SU-DHL-6 (cell line): ENCODE measurements at regions not wholly inside any gene's neighbourhood (a gene's known extent, or its start where the extent isn't known, plus 50 kb on each side); places are given as distances from the start of the nearest gene placed in this dataset.

Source experiments
- H2AFZ ChIP-seq: fragments of 200-600 bp; sonication (generic); 2 replicates; pipeline ENCODE4 v1.6.1; 2014; ENCODE audit warnings: low read depth, mild to moderate bottlenecking, moderate library complexity, mixed read lengths, antibody characterized with exemption, low read length; ENCODE audit not compliant: severe bottlenecking
- H3F3A ChIP-seq: fragments of 200-600 bp; shearing (Covaris generic); 2 replicates; pipeline ENCODE4 v1.6.0; 2016; ENCODE audit warnings: antibody characterized with exemption, mild to moderate bottlenecking; ENCODE audit not compliant: insufficient read depth
- H3K27ac ChIP-seq: fragments of 200-600 bp; sonication (generic); 2 replicates; pipeline ENCODE4 v1.5.1; 2016; ENCODE audit warnings: low read depth, mild to moderate bottlenecking, low read length, moderate library complexity, mixed read lengths
- H3K27me3 ChIP-seq: fragments of 200-600 bp; sonication (generic), shearing (Covaris generic); 2 replicates; pipeline ENCODE4 v1.6.0; 2014; ENCODE audit warnings: mild to moderate bottlenecking, low read length
- H3K36me3 ChIP-seq: fragments of 200-600 bp; sonication (generic); 2 replicates; pipeline ENCODE4 v1.6.1; 2014; ENCODE audit warnings: mild to moderate bottlenecking, low read length, mixed read lengths
- H3K4me2 ChIP-seq: fragments of 300-600, 200-600 bp; shearing (Covaris generic), sonication (generic); 2 replicates; pipeline ENCODE4 v1.6.0; 2014; ENCODE audit warnings: low read length, low read depth, mild to moderate bottlenecking; ENCODE audit not compliant: poor library complexity, severe bottlenecking
- H3K4me3 ChIP-seq: fragments of 200-600 bp; sonication (generic); 2 replicates; pipeline ENCODE4 v1.5.1; 2014; ENCODE audit warnings: antibody characterized with exemption, low read length, mild to moderate bottlenecking, mixed read lengths; ENCODE audit not compliant: insufficient read depth, poor library complexity, severe bottlenecking
- H3K79me2 ChIP-seq: fragments of 200-600 bp; sonication (generic); 2 replicates; pipeline ENCODE4 v1.6.1; 2014; ENCODE audit warnings: mild to moderate bottlenecking, low read length, moderate library complexity; ENCODE audit not compliant: insufficient read depth
- H3K9ac ChIP-seq: fragments of 200-600 bp; sonication (generic); 2 replicates; pipeline ENCODE4 v1.7.0; 2014; ENCODE audit warnings: mild to moderate bottlenecking, low read length
- H3K9me2 ChIP-seq: fragments of 200-600 bp; sonication (generic); replicated peaks from 2 replicates; pipeline ENCODE4 v1.6.1; 2014; ENCODE audit warnings: low read length; ENCODE audit not compliant: insufficient read depth
- H3K9me3 ChIP-seq: fragments of 200-600 bp; sonication (generic); 2 replicates; pipeline ENCODE4 v1.6.1; 2014; ENCODE audit warnings: low read length, mixed read lengths; ENCODE audit not compliant: insufficient read depth
- H4K20me1 ChIP-seq: fragments of 200-600 bp; sonication (generic); 2 replicates; pipeline ENCODE4 v1.6.1; 2014; ENCODE audit warnings: low read depth, mild to moderate bottlenecking, antibody characterized with exemption, low read length, moderate library complexity, mixed read lengths
- CTCF ChIP-seq: fragments of 200-600 bp; sonication (generic); IDR thresholded peaks from one replicate; pipeline ENCODE4 v1.5.1; 2017; ENCODE audit warnings: antibody characterized with exemption, mild to moderate bottlenecking, low read length, moderate library complexity; ENCODE audit not compliant: insufficient read depth, poor library complexity, severe bottlenecking
- EZH2phosphoT487 ChIP-seq: fragments of 200-600 bp; sonication (generic), shearing (Covaris generic); conservative IDR thresholded peaks from 2 replicates; pipeline ENCODE4 v1.6.1; 2018; ENCODE audit warnings: mild to moderate bottlenecking, antibody characterized with exemption, low read length, moderate library complexity, mixed read lengths

- H3K36me3 ChIP-seq, result no peaks in the 10 kb centered on the region
- H3K27ac ChIP-seq, result no peak overlapping the region
- no peaks in the 10 kb centered on the region for H3K9me3 ChIP-seq
- TF ChIP-seq EZH2phosphoT487 (no peak), CTCF (no peak)
- H3K79me2 ChIP-seq, result no peaks in the 10 kb centered on the region
- H3K27me3 ChIP-seq, result no peaks in the 10 kb centered on the region
- H4K20me1 ChIP-seq, result no peaks in the 10 kb centered on the region
- no peaks in the 10 kb centered on the region for H3F3A ChIP-seq
- no peak overlapping the region for H3K4me3 ChIP-seq
- H3K9me2 ChIP-seq, result no peaks in the 10 kb centered on the region
- H2AFZ ChIP-seq, result no peak overlapping the region
- H3K4me2 ChIP-seq, result no peak overlapping the region
- no peak overlapping the region for H3K9ac ChIP-seq
Measured at GRCh38 chr15:95758451-95758850, 572.0 kb upstream of the NR2F2 start.

- Histone ChIP-seq H3K79me2 (no peaks in the 10 kb centered on the region), H3F3A (no peaks in the 10 kb centered on the region), H4K20me1 (no peaks in the 10 kb centered on the region), H3K9me2 (no peaks in the 10 kb centered on the region), H3K27me3 (no peaks in the 10 kb centered on the region), H3K4me3 (no peak overlapping the region), H3K36me3 (no peaks in the 10 kb centered on the region), H3K9me3 (no peaks in the 10 kb centered on the region), H2AFZ (no peak overlapping the region), H3K4me2 (no peak overlapping the region), H3K9ac (no peak overlapping the region), H3K27ac (no peak overlapping the region)
- TF ChIP-seq CTCF (no peak), EZH2phosphoT487 (no peak)
Measured at GRCh38 chr15:95758851-95759250, 571.6 kb upstream of the NR2F2 start.

DNA sequence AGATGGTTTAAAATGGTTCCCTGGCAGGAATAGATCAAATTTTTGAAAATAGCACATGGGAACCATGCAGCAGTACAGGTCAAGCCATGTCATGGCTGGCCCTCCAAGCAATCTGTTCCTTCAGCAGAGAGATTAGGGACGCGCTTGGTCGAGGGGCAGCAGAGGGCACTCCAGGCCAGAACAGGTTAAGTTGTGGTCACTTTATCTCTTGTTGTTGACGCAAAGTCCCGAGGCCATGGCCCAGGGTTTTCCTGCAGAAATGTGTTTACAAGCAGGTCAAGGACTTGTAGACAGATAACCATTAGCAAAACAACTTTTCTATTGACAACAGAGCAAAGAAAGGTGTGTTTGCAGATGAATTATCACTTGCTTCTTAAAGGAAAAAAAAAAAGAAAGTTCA, 570.0 kb upstream of the NR2F2 start:
- TF ChIP-seq EZH2phosphoT487 (no peak), CTCF (no peak)
- no peaks in the 10 kb centered on the region for H3K36me3 ChIP-seq
- no peaks in the 10 kb centered on the region for H3K79me2 ChIP-seq
- no peak overlapping the region for H3K9ac ChIP-seq
- no peaks in the 10 kb centered on the region for H4K20me1 ChIP-seq
- no peaks in the 10 kb centered on the region for H3K9me3 ChIP-seq
- no peaks in the 10 kb centered on the region for H3F3A ChIP-seq
- H3K4me3 ChIP-seq, result no peak overlapping the region
- no peak overlapping the region for H3K27ac ChIP-seq
- H3K4me2 ChIP-seq, result no peak overlapping the region
- no peak overlapping the region for H2AFZ ChIP-seq
- H3K27me3 ChIP-seq, result no peaks in the 10 kb centered on the region
- no peaks in the 10 kb centered on the region for H3K9me2 ChIP-seq
